Spleen (tissue), 11 donors: ENCODE measurements at regions not wholly inside any gene's neighbourhood (a gene's known extent, or its start where the extent isn't known, plus 50 kb on each side); places are given as distances from the start of the nearest gene placed in this dataset.

Experiments
- DNase-seq: peaks from one replicate; pipeline ENCODE4 v3.0.0-alpha.2; 2020
- H3K27ac ChIP-seq, 8 donors: fragments of 200-600 bp; sonication (generic) in 7 of 8; 1 replicate in 4 of 8; 2 replicates in 4 of 8; pipeline versions ENCODE4 v1.5.0 to v1.8.0; 2016 to 2021; ENCODE audit warnings: inconsistent platforms in 4 of 8, mild to moderate bottlenecking in 4 of 8, moderate library complexity in 1 of 8
- H3K27me3 ChIP-seq, 7 donors: fragments of 200-600 bp; sonication (generic) in 6 of 7; replicated peaks in 1 of 7; 1 replicate in 4 of 7; 2 replicates in 3 of 7; pipeline versions ENCODE4 v1.5.0 to v1.8.0; 2016 to 2021; ENCODE audit warnings: inconsistent platforms in 3 of 7, mild to moderate bottlenecking in 1 of 7
- H3K36me3 ChIP-seq, 6 donors: fragments of 200-600 bp; sonication (generic) in 5 of 6; 1 replicate in 4 of 6; 2 replicates in 2 of 6; pipeline versions ENCODE4 v1.5.0 to v1.8.0; 2016 to 2021; ENCODE audit warnings: inconsistent platforms in 2 of 6
- H3K4me1 ChIP-seq, 6 donors: fragments of 200-600 bp; sonication (generic) in 5 of 6; 1 replicate in 3 of 6; 2 replicates in 3 of 6; pipeline versions ENCODE4 v1.5.0 to v1.8.0; 2016 to 2021; ENCODE audit warnings: inconsistent platforms in 3 of 6
- H3K4me3 ChIP-seq, 8 donors: fragments of 200-600 bp; sonication (generic) in 7 of 8; 1 replicate in 4 of 8; 2 replicates in 4 of 8; pipeline versions ENCODE4 v1.5.0 to v1.8.0; 2016 to 2021; ENCODE audit warnings: inconsistent platforms in 4 of 8, mild to moderate bottlenecking in 4 of 8, moderate library complexity in 2 of 8
- H3K9me3 ChIP-seq, 8 donors: fragments of 200-600 bp; sonication (generic) in 7 of 8; 1 replicate in 4 of 8; 2 replicates in 4 of 8; pipeline versions ENCODE4 v1.5.0 to v1.8.0; 2016 to 2021; ENCODE audit warnings: inconsistent platforms in 4 of 8
- CTCF ChIP-seq, 11 experiments: fragments of 200-600 bp in 7 of 11; fragments of 450-650 bp in 4 of 11; sonication (generic) in 4 of 11; IDR thresholded peaks in 8 of 11; conservative IDR thresholded peaks in 3 of 11; 1 replicate in 7 of 11; 2 replicates in 4 of 11; pipeline versions ENCODE4 v1.4.0 to v1.8.0; 2016 to 2021; ENCODE audit warnings: antibody characterized with exemption in 11 of 11, inconsistent platforms in 4 of 11, mild to moderate bottlenecking in 1 of 11
- POLR2A ChIP-seq, 3 donors: fragments of 450-650 bp; IDR thresholded peaks; one replicate each; pipeline ENCODE4 v1.5.1; 2017; ENCODE audit warnings: antibody characterized with exemption in 3 of 3, mild to moderate bottlenecking in 1 of 3
- POLR2AphosphoS5 ChIP-seq, 3 donors: sonication (generic); formaldehyde crosslinking; IDR thresholded peaks; one replicate each; pipeline ENCODE4 v1.5.1; 2017; ENCODE audit warnings: antibody characterized with exemption in 3 of 3
- WGBS, 5 donors: extraction: QIAGEN DNeasy Blood & Tissue Kit in 3 of 5; methylation state at CpG; one replicate each; pipeline versions ENCODE4 v1.1.5 to v1.1.7; 2013 to 2018; 5-methylcytosine and 5-hydroxymethylcytosine counted together
- intact Hi-C: fragments of 100-400 bp; cut with DNase I; formaldehyde crosslinking; loops from one replicate; pipeline ENCODE4 v1.15.0; 2023; ENCODE audit warnings: low total_unique reads
- donor health status: healthy with polysubstance abuse.
- donor health status: DM: no; HTN: no; CAD: no; lungs with moderate emphysema.
- donor health status: DM: no; HTN: no; CAD: no.
- donor health status: Bipolar disorder and iron deficiency.
- donor health status: healthy.
- donor health status: DM: no; HTN: no; CAD: no.
- donor health status: DM: yes; HTN: yes; CAD: no.

- no peak for DNase-seq
- Histone ChIP-seq H3K36me3 (no peaks in the 10 kb centered on the region), H3K4me1 (no peaks in the 10 kb centered on the region), H3K4me3 (no peak overlapping the region), H3K27ac (no peak overlapping the region), H3K27me3 (no peaks in the 10 kb centered on the region), H3K9me3 (peaks cover 0 to 8% (median 4%) of the 10 kb centered on the region in 8 donors)
- no peak for TF ChIP-seq POLR2A (IDR thresholded peaks at IDR 0.05)
- TF ChIP-seq CTCF (IDR thresholded peaks at IDR 0.05 in 8 of 11, conservative IDR thresholded peaks at IDR 0.05 in 3 of 11) = no peak
- TF ChIP-seq POLR2AphosphoS5 (IDR thresholded peaks at IDR 0.05) = no peak
- WGBS, 5 donors = 36 to 61% (median 44%) methylated on average over 1 of the region's 1 CpG
- intact Hi-C loops = no loop called here
These were observed 106.7 kb upstream of the FANCL start for GRCh38 chr2:58347810-58348209.

- DNase-seq = no peak
- H3K27ac ChIP-seq = no peak overlapping the region
- peaks cover 0 to 32% (median 22%) of the 10 kb centered on the region in 8 donors for H3K9me3 ChIP-seq
- intact Hi-C loops = no loop called here
- 88 to 92% (median 90%) methylated on average over 2 of the region's 2 CpGs for WGBS, 5 donors
- no peaks in the 10 kb centered on the region for H3K36me3 ChIP-seq
- H3K4me3 ChIP-seq = no peak overlapping the region
- no peaks in the 10 kb centered on the region for H3K4me1 ChIP-seq
- no peaks in the 10 kb centered on the region for H3K27me3 ChIP-seq
- TF ChIP-seq POLR2AphosphoS5 (IDR thresholded peaks at IDR 0.05) = no peak
- TF ChIP-seq POLR2A (IDR thresholded peaks at IDR 0.05) = no peak
- no peak for TF ChIP-seq CTCF (IDR thresholded peaks at IDR 0.05 in 8 of 11, conservative IDR thresholded peaks at IDR 0.05 in 3 of 11)
These were observed 99.9 kb upstream of the FANCL start for GRCh38 chr2:58341047-58341446.

- Histone ChIP-seq H3K4me1 (no peaks in the 10 kb centered on the region), H3K27me3 (no peaks in the 10 kb centered on the region), H3K4me3 (no peak overlapping the region), H3K36me3 (no peaks in the 10 kb centered on the region), H3K27ac (no peak overlapping the region), H3K9me3 (peaks cover 0 to 32% (median 22%) of the 10 kb centered on the region in 8 donors)
- intact Hi-C loops = no loop called here
- TF ChIP-seq POLR2AphosphoS5 (IDR thresholded peaks at IDR 0.05) (no peak), CTCF (IDR thresholded peaks at IDR 0.05 in 8 of 11, conservative IDR thresholded peaks at IDR 0.05 in 3 of 11) (no peak), POLR2A (IDR thresholded peaks at IDR 0.05) (no peak)
- DNase-seq = no peak
These were observed 98.6 kb upstream of the FANCL start for GRCh38 chr2:58339548-58340243.

GRCh38 chr2:58336416-58336815, 95.3 kb upstream of the FANCL start:
- DNase-seq = no peak
- H3K27me3 ChIP-seq = no peaks in the 10 kb centered on the region
- no peaks in the 10 kb centered on the region for H3K36me3 ChIP-seq
- TF ChIP-seq CTCF (IDR thresholded peaks at IDR 0.05 in 8 of 11, conservative IDR thresholded peaks at IDR 0.05 in 3 of 11) (no peak), POLR2AphosphoS5 (IDR thresholded peaks at IDR 0.05) (no peak), POLR2A (IDR thresholded peaks at IDR 0.05) (no peak)
- intact Hi-C loops = no loop called here
- H3K9me3 ChIP-seq = peaks cover 0 to 11% (median 3%) of the 10 kb centered on the region in 8 donors
- H3K4me3 ChIP-seq = no peak overlapping the region
- no peaks in the 10 kb centered on the region for H3K4me1 ChIP-seq
- WGBS, 5 donors = 82 to 89% (median 89%) methylated on average over 4 of the region's 4 CpGs
- H3K27ac ChIP-seq = no peak overlapping the region
